Sciatic nerve (tissue), 2 donors: ENCODE measurements at regions not wholly inside any gene's neighbourhood (a gene's known extent, or its start where the extent isn't known, plus 50 kb on each side); places are given as distances from the start of the nearest gene placed in this dataset.
"Not testable (repeated sequence)": the region's sequence is repeated elsewhere in the genome, so short reads cannot be mapped to it uniquely, and the experiment has no call there.

Experiments used
- ATAC-seq: fragments of 200-7000 bp; cut with Tn5 transposase; one replicate; pipeline ENCODE4 v1.9.1; 2020; ENCODE audit warnings: mild to moderate bottlenecking, moderate library complexity
- DNase-seq: peaks from one replicate; pipeline ENCODE4 v3.0.0-alpha.2; 2020; ENCODE audit warnings: low spot score
- intact Hi-C: fragments of 100-400 bp; cut with DNase I; formaldehyde crosslinking; loops from one replicate; pipeline ENCODE4 v1.14.2; 2022
- donor health status: DM: no; HTN: no; CAD: no.
- donor health status: DM: no; HTN: no; CAD: no.

DNA sequence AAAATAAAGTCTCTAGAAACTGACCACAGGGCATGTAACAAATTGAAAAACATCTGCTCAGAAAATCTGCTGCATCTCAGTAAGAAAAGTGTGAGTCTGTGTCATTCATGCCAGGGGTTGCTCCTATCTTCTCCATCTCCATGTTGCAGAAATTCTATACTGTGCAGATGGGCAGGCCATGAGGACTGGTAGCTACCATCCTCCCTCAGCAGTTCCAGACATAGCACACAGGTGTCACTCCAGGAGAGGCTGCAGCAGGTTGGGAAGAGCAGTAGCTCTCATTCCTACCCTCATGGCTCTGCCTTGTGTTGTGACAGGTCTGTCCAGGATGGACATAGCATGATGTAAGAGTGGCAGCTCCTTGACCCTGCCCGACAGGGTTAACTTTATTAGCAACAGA is 173.4 kb downstream of the NDUFS4 start:
- ATAC-seq (no peak), DNase-seq (no peak)
- intact Hi-C loops: no loop called here

DNA sequence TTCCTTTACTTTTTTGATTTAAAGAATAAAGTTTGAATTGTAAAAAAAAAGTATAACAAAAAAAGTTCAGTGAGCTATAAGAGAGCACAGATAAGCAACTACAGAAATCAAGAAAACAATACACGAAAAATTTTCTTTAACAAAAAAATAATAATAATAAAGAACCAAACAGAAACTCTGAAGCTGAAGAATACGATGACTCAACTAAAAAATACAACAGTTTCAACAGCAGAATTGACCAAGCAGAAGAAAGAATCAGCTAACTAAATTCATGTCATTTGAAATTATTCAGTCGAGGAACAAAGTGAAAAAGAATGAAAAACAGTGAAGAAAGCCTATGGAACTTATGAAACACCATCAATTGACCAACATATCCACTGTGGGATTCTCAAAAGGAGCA is 177.7 kb downstream of the NDUFS4 start:
- intact Hi-C loops: no loop called here
- DNase-seq (no peak), ATAC-seq (no peak)

- intact Hi-C loops: no loop called here
- no peak for DNase-seq
- no peak for ATAC-seq
These were observed 178.7 kb downstream of the NDUFS4 start for GRCh38 chr5:53739111-53739510.

GRCh38 chr5:53749621-53750020 is 189.2 kb downstream of the NDUFS4 start:
- no peak for DNase-seq
- ATAC-seq: no peak
- intact Hi-C loops: no loop called here

GRCh38 chr5:53752282-53752681 is 191.8 kb downstream of the NDUFS4 start:
- intact Hi-C loops, ATAC-seq, DNase-seq: not testable (repeated sequence)

DNA sequence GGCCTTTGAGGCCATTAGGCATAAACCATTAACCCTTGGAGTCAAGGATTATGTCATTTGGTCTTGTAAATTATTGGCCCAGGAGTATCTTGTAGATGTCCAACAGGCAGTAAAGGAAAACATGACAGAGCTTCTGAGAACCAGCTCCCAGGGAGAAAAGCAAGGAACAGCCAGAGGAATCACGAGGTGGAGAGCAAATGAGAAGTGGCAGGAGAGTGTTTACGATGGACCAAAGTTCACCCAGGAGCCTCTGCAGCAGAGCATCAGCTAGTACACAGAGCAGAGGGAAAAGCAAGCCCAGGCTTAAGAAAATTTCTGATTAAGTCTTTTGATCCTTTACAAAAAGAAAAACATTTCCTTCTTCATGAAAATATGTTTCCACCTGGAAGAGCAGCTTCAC is 206.2 kb downstream of the NDUFS4 start:
- DNase-seq: no peak
- no peak for ATAC-seq
- intact Hi-C loops: no loop called here

DNA sequence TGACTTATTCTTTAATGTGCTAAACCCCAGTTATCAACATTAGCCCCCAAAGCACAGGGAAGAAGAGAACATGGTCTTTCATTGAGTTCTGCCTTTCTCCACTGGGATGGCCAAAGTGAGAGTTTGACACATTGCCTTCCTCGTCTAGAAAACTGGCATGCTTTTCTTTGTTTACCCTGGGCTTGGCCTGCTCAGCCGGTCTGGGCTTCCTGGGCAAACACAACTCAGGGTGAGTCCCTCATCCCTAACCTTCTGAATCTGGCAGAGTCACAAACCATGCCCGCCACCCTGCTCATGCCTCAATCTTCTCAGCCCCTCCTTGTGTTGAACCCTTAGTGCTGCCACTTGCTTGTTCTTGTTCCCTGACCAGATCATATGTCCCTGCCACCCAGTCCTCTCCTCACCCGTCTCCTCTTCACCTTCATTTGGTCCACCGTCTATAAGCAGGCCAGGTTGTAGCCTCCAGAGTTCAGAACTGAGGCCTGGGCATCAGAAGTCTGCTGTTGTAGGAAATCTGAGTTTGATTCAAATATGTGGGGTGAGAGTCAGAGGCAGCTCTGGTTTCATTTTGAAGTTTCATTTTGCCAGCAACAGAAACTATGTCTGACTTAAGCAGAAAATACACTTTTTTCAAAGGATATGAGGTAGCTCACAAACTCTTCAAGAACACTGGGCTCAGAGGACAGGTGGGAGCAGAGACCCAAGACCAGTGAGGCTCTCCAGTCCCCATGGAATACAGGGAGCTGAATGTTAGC is 217.6 kb downstream of the NDUFS4 start:
- intact Hi-C loops: no loop called here
- ATAC-seq (no peak), DNase-seq (no peak)

DNA sequence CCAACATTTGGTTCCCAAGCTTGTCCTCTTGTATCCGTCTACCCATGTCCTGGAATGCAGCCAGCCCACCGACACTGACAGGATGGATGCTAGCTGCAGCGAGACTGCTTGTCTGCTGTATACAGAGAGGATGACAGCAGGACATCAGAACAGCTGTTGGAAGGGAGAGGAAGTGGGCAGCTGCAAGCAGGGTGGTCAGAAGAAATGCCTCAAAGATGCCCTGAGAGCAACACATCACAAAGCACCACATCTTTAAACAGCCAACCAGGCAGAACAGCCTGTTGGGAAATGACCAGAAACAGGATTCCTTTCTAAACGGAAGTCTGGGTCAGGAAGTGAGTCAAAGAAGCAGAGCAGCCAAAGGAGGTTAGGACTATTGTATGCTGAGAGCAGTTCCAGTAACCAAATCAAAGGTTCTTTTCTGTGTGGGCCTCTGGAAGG is 219.1 kb downstream of the NDUFS4 start:
- ATAC-seq: no peak
- intact Hi-C loops: no loop called here
- DNase-seq: no peak

GRCh38 chr5:53782620-53783019 is 222.2 kb downstream of the NDUFS4 start:
- intact Hi-C loops: no loop called here
- DNase-seq (no peak), ATAC-seq (no peak)

DNA sequence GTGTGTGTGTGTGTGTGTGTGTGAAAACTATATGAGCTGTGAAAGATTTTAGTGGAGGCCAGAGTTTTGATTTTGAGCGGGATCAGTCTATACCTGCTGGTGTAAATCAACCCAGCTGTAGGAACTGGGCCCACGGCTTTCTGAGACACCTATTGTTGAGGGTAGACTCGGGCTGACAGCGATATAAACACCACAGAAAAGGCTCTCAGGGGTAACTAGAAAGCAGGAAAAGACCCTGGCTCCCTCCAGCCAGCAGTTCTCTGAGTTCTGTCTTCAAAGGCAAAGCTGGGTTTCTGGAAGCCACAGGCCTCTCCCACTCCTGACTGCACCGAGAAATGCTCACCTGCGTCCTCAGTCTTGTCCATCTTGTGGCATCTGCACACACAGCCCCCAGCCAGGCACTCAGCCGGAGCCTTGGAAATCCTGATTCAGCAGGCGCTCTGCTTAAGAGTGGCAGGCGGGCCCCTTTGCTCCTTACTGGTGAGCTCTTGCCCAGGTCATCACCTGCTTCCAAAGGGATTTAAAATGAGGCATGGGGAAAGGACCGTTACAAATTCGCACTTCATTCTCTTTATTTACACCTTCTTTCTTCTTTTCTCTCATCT is 223.3 kb downstream of the NDUFS4 start:
- DNase-seq (no peak), ATAC-seq (no peak)
- intact Hi-C loops: no loop called here

DNA sequence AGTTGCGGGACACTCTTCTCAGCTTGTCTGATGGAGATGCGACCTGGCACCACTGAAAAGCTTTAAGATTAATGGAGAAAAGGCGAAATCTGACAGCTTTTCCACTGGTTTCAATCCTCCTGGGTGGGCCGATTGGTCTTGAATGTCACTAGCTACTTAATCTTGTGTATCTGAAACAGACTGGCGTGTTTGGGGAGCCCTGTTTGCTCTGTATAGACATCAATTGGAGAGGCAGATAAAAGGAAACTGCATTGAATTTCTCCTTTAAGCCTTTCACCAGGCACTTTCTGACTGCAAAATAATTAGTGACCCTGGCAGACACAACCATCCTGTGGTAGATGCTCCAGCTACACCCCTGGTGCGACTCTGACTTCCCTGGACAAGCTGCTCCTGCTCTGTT is 224.2 kb downstream of the NDUFS4 start:
- ATAC-seq (no peak), DNase-seq (no peak)
- intact Hi-C loops: no loop called here

GRCh38 chr5:53785924-53786323 is 225.5 kb downstream of the NDUFS4 start:
- ATAC-seq: no peak
- no peak for DNase-seq
- intact Hi-C loops: no loop called here

- no peak for ATAC-seq
- intact Hi-C loops: no loop called here
- DNase-seq: no peak
These were observed 229.6 kb downstream of the NDUFS4 start for GRCh38 chr5:53790026-53790425.

DNA sequence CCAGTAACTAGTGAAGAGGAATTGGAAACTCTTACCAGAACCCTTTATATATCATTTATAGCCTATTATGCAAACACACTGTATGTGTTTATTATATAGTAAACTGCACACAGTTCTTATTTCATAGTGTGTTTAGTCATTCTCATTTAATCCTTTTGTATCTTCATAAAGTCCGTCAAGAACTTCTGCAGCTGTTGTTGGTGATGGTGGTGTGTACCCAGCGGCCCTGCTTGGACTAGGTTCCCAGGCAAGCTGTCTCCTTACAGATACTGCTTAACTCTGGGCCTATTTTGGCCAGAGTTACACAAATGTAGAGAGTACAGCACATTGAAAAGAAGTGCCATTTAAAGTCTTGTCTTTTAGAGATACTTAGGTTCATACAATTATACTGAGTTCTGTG is 231.9 kb downstream of the NDUFS4 start:
- intact Hi-C loops: no loop called here
- ATAC-seq (no peak), DNase-seq (no peak)

- intact Hi-C loops, ATAC-seq, DNase-seq: not testable (repeated sequence)
These were observed 239.2 kb downstream of the NDUFS4 start for GRCh38 chr5:53799644-53800043.

- intact Hi-C loops, ATAC-seq, DNase-seq: not testable (repeated sequence)
These were observed 248.0 kb downstream of the NDUFS4 start for GRCh38 chr5:53808392-53808791.

DNA sequence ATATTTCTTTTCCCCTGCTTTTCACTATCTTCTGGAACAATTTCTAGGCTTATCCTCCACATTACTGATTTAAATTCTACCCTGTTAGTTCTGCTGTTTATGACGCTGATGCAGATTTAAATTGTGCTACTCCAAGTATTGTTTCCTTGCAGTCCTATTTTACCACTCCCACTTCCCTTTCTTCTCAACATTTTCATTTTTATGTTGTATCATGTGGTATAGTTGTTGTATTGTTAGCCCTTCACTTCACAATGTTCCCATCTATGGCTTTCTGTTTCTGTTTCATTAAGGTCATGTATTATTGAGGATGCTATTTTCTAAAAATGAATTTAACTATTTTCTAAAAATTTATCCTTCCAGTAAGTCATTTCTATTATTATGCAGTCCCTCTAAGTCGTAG is 254.4 kb downstream of the NDUFS4 start:
- ATAC-seq (no peak), DNase-seq (no peak)
- intact Hi-C loops: no loop called here

- no peak for DNase-seq
- no peak for ATAC-seq
- intact Hi-C loops: no loop called here
These were observed 255.0 kb downstream of the NDUFS4 start for GRCh38 chr5:53815471-53815870.

- DNase-seq (no peak), ATAC-seq (no peak)
- intact Hi-C loops: no loop called here
These were observed 256.7 kb downstream of the NDUFS4 start for GRCh38 chr5:53817183-53817582.

GRCh38 chr5:53819482-53819881 is 259.0 kb downstream of the NDUFS4 start:
- intact Hi-C loops: no loop called here
- DNase-seq (no peak), ATAC-seq (no peak)
